HG03095 (cell line): ENCODE measurements at regions not wholly inside any gene's neighbourhood (a gene's known extent, or its start where the extent isn't known, plus 50 kb on each side); places are given as distances from the start of the nearest gene placed in this dataset.
"Not testable (repeated sequence)": the region's sequence is repeated elsewhere in the genome, so short reads cannot be mapped to it uniquely, and the experiment has no call there.

Experiments used
- ATAC-seq: cut with Tn5 transposase; IDR thresholded peaks from one replicate; pipeline ENCODE4 v1.9.1; 2021; ENCODE audit warnings: moderate library complexity; ENCODE audit not compliant: unreplicated experiment

DNA sequence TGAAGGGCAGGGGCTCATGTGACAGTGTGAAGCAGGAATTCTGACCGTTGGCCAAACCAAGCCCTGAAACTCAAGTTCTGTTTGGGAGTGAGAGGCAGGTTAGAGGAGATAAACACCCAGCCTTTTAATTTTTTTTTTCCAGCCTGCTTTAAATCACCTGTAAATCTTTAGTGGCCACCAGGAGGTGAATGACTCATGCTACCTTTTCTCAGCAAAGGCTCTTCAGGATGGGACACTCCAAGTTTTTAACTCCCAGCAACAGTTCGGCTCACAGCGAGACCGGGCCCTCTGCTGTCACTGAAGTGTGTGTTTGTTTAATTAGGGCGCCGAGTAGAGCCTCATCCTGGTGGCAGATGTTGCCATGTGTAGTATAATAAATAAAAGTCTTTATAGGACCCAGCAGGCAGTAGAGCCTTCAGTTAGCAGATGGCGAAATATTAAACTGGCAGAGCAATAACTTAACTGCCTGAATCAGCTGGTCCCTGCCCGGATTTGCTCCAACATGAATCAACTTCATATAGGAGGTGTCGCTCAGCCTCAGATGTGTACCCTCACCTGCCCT is 180.3 kb downstream of the NPIPA7 start:
- ATAC-seq: not testable (repeated sequence)

DNA sequence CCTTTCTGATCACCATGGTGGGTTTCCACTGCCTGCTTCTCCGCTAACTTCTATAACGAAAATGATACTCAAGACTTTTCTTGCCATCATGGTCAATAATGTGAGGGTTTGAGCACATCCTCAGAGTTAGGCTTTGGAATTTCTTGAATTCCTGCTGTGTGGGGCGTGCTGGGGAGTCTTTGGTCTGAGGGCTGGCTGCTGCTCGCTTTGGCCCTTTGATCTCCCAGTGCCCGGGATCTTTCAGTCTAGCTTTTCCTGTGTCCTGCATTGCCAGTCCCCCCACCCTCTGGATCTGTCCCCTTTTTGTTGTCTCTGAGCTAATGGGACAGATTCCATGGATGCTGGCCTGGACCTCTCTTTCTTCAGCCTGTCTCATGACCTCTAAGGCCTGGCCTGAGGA is 182.6 kb downstream of the NPIPA7 start:
- ATAC-seq: not testable (repeated sequence)

DNA sequence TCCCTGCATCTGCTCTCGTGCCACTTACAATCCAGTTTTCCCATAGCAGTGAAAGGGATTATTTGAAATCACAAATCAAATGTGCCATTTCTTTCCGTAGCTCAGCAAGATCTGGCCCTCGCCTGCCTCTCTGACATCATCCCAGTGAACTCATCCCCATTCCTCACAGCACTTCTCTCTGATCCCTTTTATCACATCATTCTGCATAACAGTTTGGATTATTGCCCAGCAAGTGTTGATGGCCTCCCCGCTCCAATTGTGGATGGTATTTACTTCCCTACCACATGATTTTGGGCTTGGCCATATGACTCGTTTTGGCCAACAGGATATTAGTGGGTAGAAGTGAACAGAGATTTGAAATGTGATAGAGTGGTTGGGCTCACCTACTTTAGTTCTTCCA is 185.0 kb downstream of the NPIPA7 start:
- ATAC-seq: not testable (repeated sequence)

DNA sequence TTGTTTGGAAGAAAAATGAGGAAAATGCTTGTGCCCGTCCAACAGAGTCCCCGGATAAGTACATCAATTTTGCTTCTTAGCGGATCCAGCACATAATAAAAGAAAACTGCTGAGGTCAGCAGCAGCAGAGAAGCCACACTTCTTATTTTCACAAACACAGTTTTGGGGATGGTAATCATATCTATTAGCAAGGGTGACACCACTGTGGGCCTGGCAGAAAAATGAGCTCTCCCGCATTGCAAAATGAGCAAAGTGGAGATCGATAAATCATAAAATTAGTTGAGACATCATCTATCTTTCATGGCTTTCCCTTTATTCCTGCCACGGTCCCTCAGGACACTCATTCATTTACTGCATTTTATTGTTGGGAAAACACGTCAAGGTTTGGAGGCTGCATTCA is 186.4 kb downstream of the NPIPA7 start:
- ATAC-seq: not testable (repeated sequence)

DNA sequence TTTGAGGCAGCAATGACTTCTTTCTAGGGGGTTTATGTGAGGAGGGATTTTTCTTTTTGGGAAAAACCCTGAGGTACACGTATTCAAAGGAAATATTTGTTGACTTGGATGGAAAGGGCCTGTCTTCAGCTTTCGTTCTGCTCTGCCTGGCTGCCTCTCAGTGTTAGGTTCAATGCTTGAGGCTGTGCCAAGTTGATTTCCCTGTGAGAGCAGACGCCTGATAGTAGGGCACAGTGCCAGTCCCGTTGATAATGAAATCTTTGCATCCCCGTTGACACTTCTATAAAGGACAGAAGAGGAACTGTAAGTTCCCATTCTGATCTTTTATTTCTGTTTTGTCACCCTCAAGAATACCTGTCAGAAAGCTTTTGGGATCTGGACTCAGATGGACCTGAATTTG is 191.1 kb downstream of the NPIPA7 start:
- not testable (repeated sequence) for ATAC-seq

DNA sequence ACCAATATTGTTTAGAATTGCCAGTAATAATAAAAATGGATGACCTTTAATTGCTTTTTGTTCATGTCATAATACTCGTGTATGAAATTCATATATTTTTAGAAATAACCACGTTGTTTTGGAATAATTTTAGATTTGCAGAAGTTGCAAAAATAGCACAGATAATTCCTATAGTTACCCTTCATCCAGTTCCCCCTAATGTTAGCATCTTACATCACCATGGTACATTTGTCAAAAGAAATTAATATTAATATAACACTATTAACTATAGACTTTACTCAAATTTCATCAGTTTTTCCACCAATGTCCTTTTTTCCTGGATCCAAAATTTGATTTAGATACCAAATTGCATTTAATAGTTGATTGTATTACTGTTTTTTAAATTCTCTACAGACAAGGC is 191.9 kb downstream of the NPIPA7 start:
- ATAC-seq: not testable (repeated sequence)

DNA sequence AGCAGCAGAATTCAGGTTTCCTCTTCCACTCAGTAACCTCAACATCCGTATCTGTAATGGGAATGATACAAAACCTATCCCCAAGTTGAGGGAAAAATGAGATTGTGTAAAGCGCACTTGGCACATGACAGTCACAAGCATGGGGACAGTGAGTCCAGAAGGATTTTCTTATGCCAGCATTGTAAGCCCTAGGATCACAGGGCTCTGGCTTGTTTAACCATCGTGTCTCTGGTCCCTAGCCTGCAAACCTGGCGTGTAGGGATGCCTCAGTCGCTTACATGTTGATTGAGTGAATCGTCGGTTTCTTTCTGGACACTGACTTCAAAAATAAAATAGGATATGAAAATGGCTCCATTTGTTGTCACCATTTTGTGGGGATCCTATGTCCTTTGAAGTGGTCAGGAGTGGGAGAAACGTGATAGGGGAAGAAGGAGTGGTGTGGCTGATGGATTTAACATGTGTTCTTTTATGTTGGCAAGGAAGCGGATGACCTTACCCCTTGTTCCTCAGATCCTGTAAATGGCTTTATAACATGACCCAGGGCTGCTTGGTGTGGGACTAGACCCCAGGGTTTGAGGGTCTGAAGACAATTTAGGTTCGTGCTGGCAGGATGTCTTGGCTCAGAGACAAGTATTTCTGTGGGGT is 193.3 kb downstream of the NPIPA7 start:
- not testable (repeated sequence) for ATAC-seq

DNA sequence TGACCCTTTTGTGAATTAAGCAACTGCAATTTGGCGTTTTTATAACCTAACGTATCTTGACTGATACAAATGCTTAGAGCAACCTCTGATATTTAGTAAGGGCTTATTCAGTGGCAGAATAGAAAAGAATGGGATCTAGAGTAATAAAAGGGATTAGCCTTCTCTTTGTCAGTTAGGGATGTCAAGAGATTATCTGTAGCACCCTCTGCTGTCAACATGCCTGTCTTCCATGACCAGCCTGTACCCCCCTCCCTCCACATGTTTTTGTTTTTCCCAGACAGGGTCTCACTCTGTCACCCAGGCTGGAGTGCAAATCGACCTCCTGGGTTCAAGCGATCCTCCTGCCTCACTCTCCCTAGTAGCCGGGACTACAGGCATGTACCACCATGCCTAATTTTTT is 198.1 kb downstream of the NPIPA7 start:
- not testable (repeated sequence) for ATAC-seq

DNA sequence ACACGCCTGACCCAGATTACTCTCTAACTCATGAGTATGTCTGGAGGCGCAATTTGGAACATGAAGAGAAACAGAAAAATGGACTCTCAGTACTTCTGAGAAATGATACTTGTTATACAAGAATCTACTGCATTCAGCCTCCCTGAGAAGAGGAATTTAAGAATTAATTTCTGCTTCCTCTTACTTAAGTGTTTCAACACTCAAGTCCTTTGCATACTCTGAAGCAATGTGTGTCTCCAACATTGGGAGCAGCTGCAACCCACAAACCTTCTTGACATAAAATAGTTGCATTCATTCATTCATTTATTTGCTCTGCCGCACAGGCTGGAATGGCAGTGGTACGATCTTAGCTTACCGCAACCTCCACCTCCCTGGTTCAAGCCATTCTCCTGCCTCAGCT is 199.8 kb downstream of the NPIPA7 start:
- ATAC-seq: no peak

DNA sequence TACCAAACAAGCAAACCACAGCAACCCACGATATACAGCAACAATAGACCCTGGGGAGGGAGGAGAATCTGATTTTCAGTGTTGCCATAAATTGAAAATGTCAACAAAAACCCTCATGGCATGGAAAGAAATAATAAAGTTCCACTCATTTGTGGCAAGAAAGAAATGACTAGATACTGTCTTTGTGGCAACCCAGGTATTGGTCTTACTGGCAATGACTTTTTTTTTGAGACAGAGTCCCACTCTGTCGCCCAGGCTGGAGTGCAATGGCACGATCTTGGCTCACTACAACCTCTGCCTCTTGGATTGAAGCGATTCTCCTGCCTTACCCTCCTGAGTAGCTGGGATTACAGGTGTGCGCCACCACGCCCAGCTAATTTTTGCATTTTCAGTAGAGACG is 204.0 kb downstream of the NPIPA7 start:
- ATAC-seq: not testable (repeated sequence)

DNA sequence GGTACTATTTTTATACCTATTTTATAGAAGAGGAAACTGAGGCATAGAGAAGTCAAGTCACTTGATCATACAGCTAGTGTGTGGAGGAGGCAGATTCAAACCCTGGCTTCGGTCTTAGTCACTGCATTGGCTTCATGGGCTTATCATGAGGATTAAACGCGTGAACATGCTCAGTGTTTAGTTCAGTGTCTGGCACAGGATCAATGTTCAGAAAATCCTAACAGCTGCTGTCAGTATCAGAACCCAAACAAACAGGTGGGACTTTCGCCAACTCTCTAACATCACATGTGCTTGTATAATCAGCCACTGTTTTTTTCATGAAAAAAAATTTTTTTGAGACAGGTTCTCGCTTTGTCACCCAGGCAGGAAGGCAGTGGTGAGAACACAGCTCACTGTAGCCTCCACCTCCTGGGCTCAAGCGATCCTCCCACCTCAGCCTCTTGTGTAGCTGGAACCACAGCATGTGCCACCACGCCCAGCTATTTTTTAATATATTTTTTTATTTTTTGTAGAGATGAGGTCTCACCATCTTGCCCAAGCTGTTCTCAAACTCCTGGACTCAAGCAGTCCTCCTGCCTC is 207.2 kb downstream of the NPIPA7 start:
- ATAC-seq: not testable (repeated sequence)

DNA sequence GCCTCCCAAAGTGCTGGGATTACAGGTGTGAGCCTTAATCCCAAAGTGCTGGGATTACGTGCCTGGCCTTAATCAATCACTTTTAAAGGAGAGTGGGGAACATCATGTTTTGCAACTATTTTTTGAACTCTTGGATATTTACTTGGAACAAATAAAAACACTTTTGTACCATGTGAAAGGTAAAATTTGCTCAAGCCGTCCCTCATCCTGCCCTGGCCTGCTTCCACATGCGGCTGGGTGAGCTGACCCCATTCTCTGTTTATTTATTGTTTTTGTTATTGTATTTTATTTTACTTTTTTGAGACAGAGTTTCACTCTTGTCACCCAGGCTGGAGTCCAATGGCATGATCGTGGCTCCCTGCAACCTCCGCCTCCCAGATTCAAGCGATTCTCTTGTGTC is 208.0 kb downstream of the NPIPA7 start:
- ATAC-seq: not testable (repeated sequence)

DNA sequence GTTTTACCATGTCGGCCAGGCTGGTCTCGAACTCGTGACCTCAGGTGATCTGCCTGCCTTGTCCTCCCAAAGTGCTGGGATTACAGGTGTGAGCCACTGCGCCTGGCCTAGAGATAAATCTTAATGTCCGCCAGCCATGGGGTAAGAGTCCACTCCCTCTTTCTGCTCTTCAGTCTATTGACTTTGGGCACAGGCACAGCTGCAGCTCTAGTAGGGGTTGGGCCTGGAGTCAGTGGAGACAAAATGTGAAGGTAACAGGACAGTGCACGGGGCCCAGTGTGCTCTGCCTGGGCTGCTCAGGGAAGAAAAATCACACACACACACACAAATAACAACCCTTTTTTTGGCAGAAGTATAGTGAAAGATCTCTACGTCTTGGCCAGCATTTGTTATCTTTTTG is 209.5 kb downstream of the NPIPA7 start:
- ATAC-seq: not testable (repeated sequence)

DNA sequence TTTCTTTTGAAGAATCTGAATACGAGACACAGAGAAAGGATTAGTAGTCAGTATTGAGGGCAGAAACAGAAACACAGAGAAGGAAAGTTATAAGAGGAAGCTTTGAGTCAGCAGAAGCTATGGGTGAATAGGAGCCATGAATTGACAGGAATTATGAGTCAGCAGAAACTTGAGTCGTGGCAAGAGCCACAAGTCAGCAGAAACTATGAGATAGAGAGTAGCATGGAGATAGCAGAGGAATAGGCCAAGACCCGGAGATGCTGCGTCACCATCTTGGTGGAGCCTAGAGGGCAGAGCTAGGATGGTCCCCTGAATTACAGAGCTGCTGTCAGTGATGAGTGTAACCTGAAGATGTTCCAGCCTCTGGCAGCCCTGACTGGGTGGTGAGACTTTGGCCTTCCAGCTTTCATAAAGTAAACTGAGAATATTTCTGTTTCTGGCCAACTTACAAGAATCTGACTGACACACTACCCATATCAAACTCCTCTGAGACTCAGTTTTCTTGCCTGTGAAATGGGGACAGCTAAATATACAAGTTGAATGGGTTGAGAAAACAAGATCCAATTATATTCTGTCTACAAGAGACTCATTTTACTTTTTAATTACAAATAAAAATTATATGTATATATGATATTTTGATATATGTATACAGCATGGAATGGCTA is 211.8 kb downstream of the NPIPA7 start:
- not testable (repeated sequence) for ATAC-seq

DNA sequence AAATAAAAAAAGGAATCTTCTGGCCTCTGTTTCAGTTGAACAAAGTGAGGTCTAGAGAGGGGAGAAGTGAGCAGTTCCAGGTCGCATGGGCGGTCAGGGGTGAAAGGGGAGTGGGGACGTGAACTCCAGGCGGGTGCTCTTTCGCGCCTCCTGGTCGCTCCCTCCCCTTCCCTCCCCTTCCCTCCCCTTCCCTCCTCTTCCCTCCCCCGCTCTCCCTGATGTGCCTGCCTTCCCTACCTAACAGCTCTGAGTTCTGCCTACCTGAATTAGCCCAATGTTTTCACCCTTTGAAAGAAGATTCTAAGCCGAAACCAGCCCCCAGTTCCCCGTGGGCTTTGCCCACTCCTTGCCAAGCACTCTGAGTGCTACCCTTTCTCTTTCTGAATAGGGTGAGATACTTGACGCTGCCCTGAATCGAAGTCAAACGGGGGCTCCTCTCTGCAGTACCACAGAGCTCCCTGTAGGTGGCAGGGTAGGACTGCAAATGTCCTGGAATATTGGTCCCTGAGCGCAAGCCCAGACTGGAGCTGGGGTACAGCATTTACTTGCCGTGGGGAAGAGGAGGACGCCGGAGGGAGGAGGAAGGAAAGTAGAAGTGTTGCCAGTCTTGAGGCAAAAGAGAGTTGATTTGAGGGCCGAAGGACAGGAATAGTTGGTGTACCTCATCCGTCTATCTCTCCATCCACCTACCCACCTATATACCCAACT is 214.4 kb downstream of the NPIPA7 start:
- ATAC-seq: not testable (repeated sequence)

DNA sequence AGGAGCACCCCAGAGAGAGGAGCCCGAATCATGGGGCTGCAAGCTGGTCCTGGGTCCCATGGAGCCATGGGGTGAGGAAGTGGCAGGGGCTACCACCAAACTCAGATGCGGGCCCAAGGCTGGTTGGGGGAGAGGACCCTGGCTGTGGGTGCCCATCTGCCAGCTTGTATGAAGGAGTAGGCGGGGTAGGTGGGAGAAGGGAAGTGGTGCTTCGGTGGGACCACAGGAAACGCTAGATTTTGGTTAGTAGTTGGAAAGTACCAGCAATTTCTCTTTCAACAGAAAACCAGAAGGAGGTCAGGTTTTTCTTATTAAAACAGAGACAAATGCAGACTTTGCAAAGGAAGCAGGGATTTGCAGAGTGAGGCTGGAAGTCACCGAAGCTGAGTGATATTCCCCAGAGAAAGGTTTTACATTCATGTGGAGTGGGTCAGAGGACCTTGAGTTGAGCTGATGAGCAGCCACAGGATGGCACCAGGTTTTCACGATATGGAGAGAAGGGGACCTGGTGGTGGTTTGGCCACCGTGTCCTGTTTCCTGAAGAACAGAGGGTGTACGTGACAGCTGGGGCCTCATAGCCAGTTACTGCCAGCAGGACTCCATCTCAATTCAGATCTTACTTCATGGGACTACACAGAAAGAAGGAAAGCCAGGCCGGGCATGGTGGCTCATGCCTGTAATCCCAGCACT is 216.2 kb downstream of the NPIPA7 start:
- ATAC-seq: peak; percentile 45

DNA sequence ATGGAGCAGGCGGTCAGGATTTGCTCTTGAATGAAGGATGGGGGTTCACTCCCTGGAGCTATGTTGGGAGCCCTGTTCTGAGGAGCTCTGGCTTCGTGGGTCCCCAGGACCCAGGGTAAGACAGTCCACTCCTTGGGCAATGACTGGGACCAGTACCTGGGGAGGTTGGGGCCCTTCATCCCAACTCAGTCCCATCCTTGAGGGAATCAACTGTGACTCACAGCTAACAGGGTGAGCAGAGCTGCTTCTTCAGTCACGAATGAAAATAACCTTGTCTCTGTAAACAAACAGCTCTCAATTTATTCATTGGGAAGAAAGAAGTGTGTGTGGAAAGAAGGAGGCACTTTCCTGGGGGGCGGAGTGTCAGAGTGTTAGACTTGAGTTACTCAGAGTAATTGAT is 222.3 kb downstream of the NPIPA7 start:
- not testable (repeated sequence) for ATAC-seq

DNA sequence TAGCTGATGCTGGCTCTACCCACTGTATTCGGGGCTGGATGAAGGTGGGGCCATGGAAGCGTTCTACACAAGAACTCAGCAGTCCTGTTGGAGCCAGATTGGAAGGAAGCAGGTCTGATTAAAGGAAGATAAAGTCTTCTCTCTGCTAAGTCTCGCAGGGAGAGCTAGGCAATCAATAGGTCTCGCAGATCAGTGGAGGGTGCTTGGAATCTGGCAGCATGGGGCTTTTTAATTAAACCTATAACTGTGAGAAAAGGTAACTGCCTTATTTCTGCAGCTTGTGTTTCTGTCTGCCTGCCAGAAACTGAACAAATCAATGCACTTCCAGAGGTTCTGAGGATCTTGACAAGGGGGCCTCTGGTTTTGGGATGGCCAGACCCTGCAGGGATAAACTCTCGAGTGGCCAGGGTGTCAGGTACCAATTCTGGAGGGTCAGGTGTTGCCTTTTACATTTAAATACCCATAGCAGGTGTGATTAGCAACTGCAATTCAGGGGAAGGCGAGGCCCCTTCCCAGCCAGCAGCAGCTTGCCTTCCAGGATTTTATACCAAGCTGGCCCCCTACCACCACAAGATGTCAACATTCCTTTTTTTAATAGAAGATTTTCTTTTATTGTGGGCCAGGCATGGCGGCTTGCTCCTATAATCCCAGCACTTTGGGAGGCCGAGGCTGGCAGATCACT is 228.6 kb downstream of the NPIPA7 start:
- not testable (repeated sequence) for ATAC-seq

DNA sequence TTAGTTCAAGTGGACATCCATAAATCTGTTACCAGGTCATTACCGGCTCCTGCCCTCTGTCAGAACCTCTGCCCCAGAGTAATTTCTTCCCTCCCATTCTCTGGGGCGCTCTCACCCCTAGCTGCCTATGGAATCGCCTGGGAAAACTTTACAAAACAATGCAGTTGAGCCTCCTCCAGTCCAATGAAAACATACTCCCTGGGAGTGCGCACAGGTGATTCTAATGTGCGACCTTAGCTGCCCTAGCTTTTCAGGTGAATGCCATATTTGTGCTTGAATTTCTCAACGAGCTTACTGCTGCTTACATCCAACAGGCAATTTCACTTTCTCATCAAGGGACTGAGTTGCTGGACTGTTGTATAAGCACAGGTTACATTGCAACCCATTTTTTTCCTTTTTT is 230.7 kb downstream of the NPIPA7 start:
- ATAC-seq: not testable (repeated sequence)

DNA sequence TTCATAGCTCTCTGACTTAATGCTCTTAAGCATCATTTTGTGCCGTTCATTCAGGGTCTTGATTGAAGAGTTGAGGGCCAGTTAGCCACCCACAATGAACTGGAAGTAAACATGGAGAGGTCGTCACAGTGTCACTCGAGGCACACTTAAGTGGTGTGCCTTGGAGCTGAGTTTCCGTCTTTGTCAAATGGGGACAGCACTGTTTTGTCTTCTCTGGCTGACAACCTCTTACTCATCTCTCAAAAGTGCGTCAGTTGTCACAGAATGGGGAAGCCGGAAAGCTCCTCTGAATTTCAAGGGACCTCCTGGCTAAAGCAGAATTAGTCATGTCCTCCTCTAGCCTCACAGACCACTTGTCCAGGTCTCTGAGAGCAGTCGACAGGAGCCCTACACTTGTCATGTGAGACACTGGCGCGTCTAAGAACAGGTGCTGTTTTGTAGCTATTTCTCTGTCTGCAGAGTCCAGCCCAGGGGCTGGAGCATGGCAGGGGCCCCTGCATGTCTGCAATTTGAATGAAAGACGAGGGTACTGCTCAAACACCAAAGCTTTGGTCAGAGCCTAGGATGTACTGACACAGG is 231.5 kb downstream of the NPIPA7 start:
- not testable (repeated sequence) for ATAC-seq
